Retinal pigment epithelial cell (primary cell): ENCODE measurements at regions not wholly inside any gene's neighbourhood (a gene's known extent, or its start where the extent isn't known, plus 50 kb on each side); places are given as distances from the start of the nearest gene placed in this dataset.
A peak's percentile ranks its signal among the peaks of the same experiment; 100 is the strongest.
"Not testable (repeated sequence)": the region's sequence is repeated elsewhere in the genome, so short reads cannot be mapped to it uniquely, and the experiment has no call there.

Experiments used
- DNase-seq: peaks from one replicate; pipeline ENCODE4 v3.0.0-alpha.2; 2010; ENCODE audit warnings: low read depth
- H3K4me3 ChIP-seq: 2 replicates; pipeline ENCODE4 v1.5.1; 2011; ENCODE audit warnings: mild to moderate bottlenecking, low read length, control low read depth, moderate library complexity
- CTCF ChIP-seq: conservative IDR thresholded peaks from 2 replicates; pipeline ENCODE4 v1.5.1; 2011; ENCODE audit warnings: low read depth, low read length, control low read depth, inconsistent platforms

- H3K4me3 ChIP-seq: no peak overlapping the region
- no peak for DNase-seq
- no peak for TF ChIP-seq CTCF
Measured at GRCh38 chr3:98690876-98691275, 72.3 kb upstream of the ST3GAL6 start.

DNA sequence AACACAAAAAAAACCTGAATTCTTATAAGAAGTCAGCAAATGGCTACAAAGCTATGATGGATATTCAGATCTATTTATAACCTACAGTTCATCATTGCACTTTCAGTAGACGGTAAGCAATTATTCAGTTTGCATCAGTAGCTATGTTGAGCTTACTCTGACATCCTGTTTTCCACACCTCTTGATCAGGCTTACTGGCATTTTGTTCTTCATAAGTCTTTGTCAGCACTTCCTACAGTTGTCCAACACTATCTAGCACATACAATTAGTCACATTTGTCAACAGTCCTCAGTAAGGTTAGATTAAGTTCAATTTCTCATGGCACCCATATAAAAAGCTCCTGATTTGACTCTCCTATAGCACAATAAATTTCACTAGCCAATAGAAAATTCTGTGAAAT, 71.2 kb upstream of the ST3GAL6 start:
- peak; percentile 33 for DNase-seq
- TF ChIP-seq CTCF: no peak
- H3K4me3 ChIP-seq: no peak overlapping the region

DNA sequence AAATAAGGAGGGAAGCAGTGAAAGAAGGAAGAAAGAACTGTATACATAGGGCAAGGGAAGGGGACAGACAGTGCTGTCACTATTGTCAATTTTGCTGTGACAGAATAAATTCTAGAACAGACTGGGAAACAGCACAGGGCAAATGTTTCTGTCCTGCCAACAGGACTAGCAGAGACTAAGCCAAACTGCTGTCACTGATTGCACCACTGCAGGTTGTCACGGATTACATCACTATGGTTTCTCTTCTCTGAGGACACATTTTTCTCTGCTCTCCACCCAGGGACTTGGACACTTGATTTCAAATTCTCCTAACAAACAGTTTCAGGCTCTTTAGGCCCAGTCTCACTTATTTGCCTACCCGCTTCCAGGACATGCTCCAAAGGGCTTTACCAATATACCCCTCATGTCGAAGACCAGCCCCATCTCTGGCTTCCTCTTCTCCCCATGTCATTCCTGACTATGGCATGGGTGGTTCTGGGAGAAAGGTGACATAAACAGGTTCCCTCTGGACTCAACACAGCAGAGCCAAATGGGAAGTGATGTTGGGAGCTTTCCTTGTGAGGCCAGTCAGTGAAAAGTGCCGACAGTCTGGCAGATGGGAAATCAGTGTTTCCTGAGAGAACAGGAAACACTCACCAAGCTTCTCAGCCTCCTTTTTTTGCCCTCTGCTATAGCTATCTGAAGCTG, 70.2 kb upstream of the ST3GAL6 start:
- no peak overlapping the region for H3K4me3 ChIP-seq
- no peak for DNase-seq
- TF ChIP-seq CTCF: no peak

GRCh38 chr3:98695796-98696195, 67.3 kb upstream of the ST3GAL6 start:
- peak; percentile 46 for DNase-seq
- no peak for TF ChIP-seq CTCF
- no peak overlapping the region for H3K4me3 ChIP-seq

DNA sequence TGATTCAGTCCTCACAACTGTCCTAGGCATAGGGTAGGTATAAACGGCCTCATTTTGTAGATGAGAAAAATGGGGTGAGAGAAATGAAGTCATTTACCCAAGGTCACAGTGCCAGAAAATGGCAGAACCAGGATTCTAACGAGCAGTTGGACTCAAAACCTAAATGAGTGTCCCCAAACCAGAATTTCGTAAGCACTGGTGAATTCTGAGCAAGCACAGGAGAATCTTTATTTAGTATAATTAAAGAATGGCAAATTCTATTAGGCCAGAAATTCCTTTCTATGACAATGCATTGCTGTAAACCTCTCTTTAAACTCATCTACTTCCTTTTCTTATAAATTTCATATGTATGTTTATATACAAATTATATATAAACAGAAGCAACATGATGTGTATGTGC, 66.8 kb upstream of the ST3GAL6 start:
- not testable (repeated sequence) for DNase-seq, H3K4me3 ChIP-seq

DNA sequence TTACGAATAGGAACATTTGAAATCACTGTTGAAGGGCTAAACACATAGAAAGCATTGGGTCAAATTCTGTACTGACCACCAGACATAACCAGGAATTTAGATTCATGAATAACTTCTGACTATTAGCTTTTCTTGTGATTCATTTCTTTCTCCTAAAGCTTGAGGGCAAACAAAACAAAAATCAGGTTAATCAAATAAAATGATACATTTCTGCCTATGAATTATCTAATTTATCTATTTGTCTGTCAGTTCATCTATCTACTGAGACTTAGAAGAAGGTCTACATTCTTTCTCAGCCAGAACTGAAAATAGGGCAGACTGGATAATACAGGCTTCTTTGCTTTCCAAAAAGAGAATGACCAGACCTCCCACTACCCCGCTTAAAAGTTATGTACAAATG, 65.9 kb upstream of the ST3GAL6 start:
- no peak for TF ChIP-seq CTCF
- no peak for DNase-seq
- H3K4me3 ChIP-seq: no peak overlapping the region

DNA sequence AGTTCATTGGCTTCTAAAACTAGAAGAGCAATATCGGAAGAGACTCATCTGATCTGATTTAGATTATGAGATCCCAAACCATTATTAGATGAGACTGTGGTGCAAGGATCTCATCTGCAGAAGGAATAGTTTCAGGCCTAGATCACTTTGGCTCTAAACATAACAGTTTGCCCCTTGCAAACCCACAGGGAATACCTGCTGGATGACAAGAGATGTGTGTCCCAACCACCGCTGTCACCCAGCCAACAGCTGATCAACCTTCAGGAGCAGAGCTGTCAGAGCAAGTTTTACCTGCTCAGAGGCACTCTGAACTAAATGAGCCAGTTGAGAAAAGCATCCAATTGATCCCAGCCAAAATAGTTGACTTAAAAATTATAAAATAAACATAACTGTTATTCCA, 64.0 kb upstream of the ST3GAL6 start:
- DNase-seq: no peak
- H3K4me3 ChIP-seq: no peak overlapping the region
- no peak for TF ChIP-seq CTCF
